Frontal cortex (tissue), 3 donors: ENCODE measurements at regions not wholly inside any gene's neighbourhood (a gene's known extent, or its start where the extent isn't known, plus 50 kb on each side); places are given as distances from the start of the nearest gene placed in this dataset.

ENCODE experiments used
- DNase-seq, 2 donors: peaks; one replicate each; pipeline ENCODE4 v3.0.0; 2012; ENCODE audit warnings: low spot score in 2 of 2
- FAIRE-seq: peaks from 2 replicates; lab custom pipeline; 2012; peaks lifted over from hg19 to GRCh38; lab: Jason Lieb, UNC
- donor health status: control.
- donor health status: control.
- donor health status: control.

- DNase-seq (no peak), FAIRE-seq (no peak)
Observed at GRCh38 chr10:128505346-128505745, 379.1 kb upstream of the MKI67 start.

- DNase-seq (no peak), FAIRE-seq (no peak)
Observed at GRCh38 chr10:128506423-128506822, 380.2 kb upstream of the MKI67 start.

- no peak for FAIRE-seq
- no peak for DNase-seq
Observed at GRCh38 chr10:128507066-128507465, 380.8 kb upstream of the MKI67 start.

GRCh38 chr10:128511284-128511683 lies 385.1 kb upstream of the MKI67 start:
- DNase-seq (no peak), FAIRE-seq (no peak)

- FAIRE-seq = no peak
Observed at GRCh38 chr10:128512767-128513166, 386.5 kb upstream of the MKI67 start.

GRCh38 chr10:128514536-128514935 lies 388.3 kb upstream of the MKI67 start:
- no peak for FAIRE-seq
- DNase-seq = no peak

More at GRCh38 chr10:128512767-128513166, 386.5 kb upstream of the MKI67 start:
- DNase-seq = no peak

GRCh38 chr10:128516180-128516579 lies 390.0 kb upstream of the MKI67 start:
- FAIRE-seq (no peak), DNase-seq (no peak)

- DNase-seq (no peak), FAIRE-seq (no peak)
Observed at GRCh38 chr10:128517167-128517566, 390.9 kb upstream of the MKI67 start.

- DNase-seq = no peak
- FAIRE-seq = no peak
Observed at GRCh38 chr10:128518000-128518399, 391.8 kb upstream of the MKI67 start.

- DNase-seq = no peak
- no peak for FAIRE-seq
Observed at GRCh38 chr10:128519581-128519980, 393.4 kb upstream of the MKI67 start.

GRCh38 chr10:128520211-128520815 lies 394.1 kb upstream of the MKI67 start:
- DNase-seq (no peak), FAIRE-seq (no peak)

- DNase-seq (no peak), FAIRE-seq (no peak)
Observed at GRCh38 chr10:128522551-128523308, 396.5 kb upstream of the MKI67 start.

GRCh38 chr10:128525444-128525843 lies 399.2 kb upstream of the MKI67 start:
- FAIRE-seq (no peak), DNase-seq (no peak)

- DNase-seq (no peak), FAIRE-seq (no peak)
Observed at GRCh38 chr10:128525936-128526335, 399.7 kb upstream of the MKI67 start.

- no peak for FAIRE-seq
- DNase-seq = peak; percentile 40 to 41
Observed at GRCh38 chr10:128526791-128527375, 400.7 kb upstream of the MKI67 start.

- no peak for DNase-seq
- no peak for FAIRE-seq
Observed at GRCh38 chr10:128527711-128528110, 401.5 kb upstream of the MKI67 start.

- FAIRE-seq = no peak
- no peak for DNase-seq
Observed at GRCh38 chr10:128528167-128528566, 401.9 kb upstream of the MKI67 start.

GRCh38 chr10:128528781-128529180 lies 402.6 kb upstream of the MKI67 start:
- DNase-seq (no peak), FAIRE-seq (no peak)

GRCh38 chr10:128529225-128529624 lies 403.0 kb upstream of the MKI67 start:
- FAIRE-seq (no peak), DNase-seq (no peak)

- DNase-seq (peak in 1 of 2 donors; percentile 31), FAIRE-seq (no peak)
Observed at GRCh38 chr10:128530301-128530700, 404.1 kb upstream of the MKI67 start.

- FAIRE-seq = no peak
- DNase-seq = no peak
Observed at GRCh38 chr10:128530946-128531345, 404.7 kb upstream of the MKI67 start.
